PC-3 (cell line): ENCODE measurements at regions not wholly inside any gene's neighbourhood (a gene's known extent, or its start where the extent isn't known, plus 50 kb on each side); places are given as distances from the start of the nearest gene placed in this dataset.

Experiments used
- ATAC-seq: fragments of 200-7000 bp; cut with Tn5 transposase; 2 replicates; pipeline ENCODE4 v1.9.1; 2020; ENCODE audit warnings: mild to moderate bottlenecking, moderate library complexity
- BruUV-seq: library from RNA; stranded (reverse); fragments of 400-500 nt; replicated peaks from 2 replicates; lab custom pipeline; 2021; lab: Mats Ljungman, UMichigan
- CTCF ChIA-PET: fragments of 300-600 bp; sonication (Branson Sonifier 250); formaldehyde crosslinking; loops from one replicate; lab custom pipeline; 2022; ENCODE audit warnings: antibody characterized with exemption; lab: Charles Lee
- POLR2A ChIA-PET: fragments of 300-600 bp; sonication (Branson Sonifier 250); formaldehyde crosslinking; loops from one replicate; lab custom pipeline; 2022; ENCODE audit warnings: antibody characterized with exemption; ENCODE audit not compliant: unreplicated experiment; lab: Charles Lee
- DNase-seq: peaks from one replicate; pipeline ENCODE4 v3.0.0-alpha.2; 2015
- H2AFZ ChIP-seq: fragments of 300-600 bp; sonication (generic); 2 replicates; pipeline ENCODE4 v1.6.0; 2016; ENCODE audit warnings: antibody characterized with exemption, low read length
- H3F3A ChIP-seq: fragments of 300-600 bp; sonication (generic); one replicate; pipeline ENCODE4 v1.6.0; 2017; ENCODE audit warnings: antibody characterized with exemption, low read length, control low read depth, mild to moderate bottlenecking; ENCODE audit not compliant: unreplicated experiment
- H3K27ac ChIP-seq: fragments of 300-600 bp; sonication (generic); 2 replicates; pipeline ENCODE4 v1.5.1; 2016; ENCODE audit warnings: mild to moderate bottlenecking, low read length
- H3K27me3 ChIP-seq: fragments of 300-600 bp; sonication (generic); 2 replicates; pipeline ENCODE4 v1.6.1; 2016; ENCODE audit warnings: low read length, mixed read lengths
- H3K36me3 ChIP-seq: fragments of 300-600 bp; sonication (generic); 2 replicates; pipeline ENCODE4 v1.6.1; 2016; ENCODE audit warnings: low read depth, mixed run types, low read length, mixed read lengths
- H3K4me1 ChIP-seq: fragments of 300-600 bp; sonication (generic); 2 replicates; pipeline ENCODE4 v1.5.1; 2016; ENCODE audit warnings: low read length; ENCODE audit not compliant: insufficient read depth
- H3K4me2 ChIP-seq: fragments of 300-600 bp; sonication (generic); 2 replicates; pipeline ENCODE4 v1.6.0; 2016; ENCODE audit warnings: low read length
- H3K4me3 ChIP-seq: fragments of 300-600 bp; sonication (generic); 2 replicates; pipeline ENCODE4 v1.5.1; 2016; ENCODE audit warnings: mild to moderate bottlenecking, low read length, mixed read lengths
- H3K79me2 ChIP-seq: fragments of 300-600 bp; sonication (generic); 2 replicates; pipeline ENCODE4 v1.6.1; 2017; ENCODE audit warnings: low read length, mixed read lengths
- H3K9ac ChIP-seq: fragments of 300-600 bp; sonication (generic); 2 replicates; pipeline ENCODE4 v1.6.0; 2016; ENCODE audit warnings: mild to moderate bottlenecking, low read length
- H3K9me2 ChIP-seq: fragments of 300-600 bp; sonication (generic); replicated peaks from 2 replicates; pipeline ENCODE4 v1.6.1; 2016; ENCODE audit warnings: mixed run types, low read length, mixed read lengths
- H3K9me3 ChIP-seq: fragments of 300-600 bp; sonication (generic); 2 replicates; pipeline ENCODE4 v1.6.1; 2016; ENCODE audit warnings: low read length, mixed read lengths
- H4K20me1 ChIP-seq: fragments of 300-600 bp; sonication (generic); 2 replicates; pipeline ENCODE4 v1.6.1; 2016; ENCODE audit warnings: low read length, mixed read lengths
- EZH2 ChIP-seq: fragments of 300-600 bp; sonication (generic); IDR thresholded peaks from one replicate; pipeline ENCODE4 v1.6.1; 2017; ENCODE audit warnings: antibody characterized with exemption, mild to moderate bottlenecking, low read length; ENCODE audit not compliant: unreplicated experiment
- EZH2phosphoT487 ChIP-seq: fragments of 300-600 bp; sonication (generic); IDR thresholded peaks from 2 replicates; pipeline ENCODE4 v1.6.1; 2018; ENCODE audit warnings: mild to moderate bottlenecking, antibody characterized with exemption, low read length, borderline replicate concordance
- intact Hi-C: fragments of 100-400 bp; cut with micrococcal nuclease; formaldehyde crosslinking; loops from 2 replicates; pipeline ENCODE4 v1.9.0; 2023
- TF ChIP-seq, protein P1 (sequence below): fragments of 300-600 bp; sonication (generic); conservative IDR thresholded peaks from 2 replicates; pipeline ENCODE4 v1.5.1; 2017; ENCODE audit warnings: antibody characterized with exemption, low read depth, mild to moderate bottlenecking, low read length

DNA sequence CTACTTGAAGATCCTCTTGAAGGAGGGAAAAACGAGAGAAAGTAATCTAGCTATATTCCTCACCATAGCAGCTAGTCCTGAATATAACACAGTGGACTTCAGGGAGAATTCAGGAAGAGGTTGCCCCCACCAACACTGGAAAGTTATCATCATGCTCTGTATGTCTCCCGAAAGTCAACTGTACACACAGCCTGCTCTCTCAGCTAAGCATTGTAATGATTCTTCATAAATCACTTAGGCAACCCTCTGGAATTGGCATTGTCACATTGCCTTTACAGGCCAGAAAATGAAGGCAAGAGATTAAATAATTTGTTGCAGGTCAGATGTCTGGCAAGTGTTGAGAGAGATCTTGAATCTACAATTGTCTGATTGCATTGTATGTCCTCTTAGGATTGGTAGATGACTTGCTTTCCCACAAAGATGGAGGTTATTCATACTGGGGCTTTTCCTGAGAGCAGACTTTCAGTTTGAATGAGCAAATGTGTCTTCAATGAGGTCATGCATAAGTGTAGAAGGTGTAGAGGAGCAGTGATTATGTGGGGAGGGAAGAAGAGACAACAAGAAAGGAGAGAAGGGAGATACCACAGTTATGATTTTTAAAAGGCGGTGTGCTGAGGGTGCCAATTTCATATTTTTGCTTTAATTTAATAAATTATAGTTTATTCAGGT, 667.2 kb downstream of the DCDC2C start:
- Histone ChIP-seq H3K27me3 (no peaks in the 10 kb centered on the region), H3K9me2 (no peaks in the 10 kb centered on the region), H3K4me1 (no peaks in the 10 kb centered on the region), H3K4me2 (no peak overlapping the region), H3K9me3 (peaks cover 4% of the 10 kb centered on the region; the same call in 1 of the 2 replicates), H3K9ac (no peak overlapping the region), H4K20me1 (no peaks in the 10 kb centered on the region), H3K36me3 (no peaks in the 10 kb centered on the region), H3K4me3 (no peak overlapping the region), H2AFZ (no peak overlapping the region), H3K79me2 (no peaks in the 10 kb centered on the region), H3K27ac (no peak overlapping the region), H3F3A (no peaks in the 10 kb centered on the region)
- CTCF ChIA-PET: no interaction called here
- TF ChIP-seq, protein P1, sequence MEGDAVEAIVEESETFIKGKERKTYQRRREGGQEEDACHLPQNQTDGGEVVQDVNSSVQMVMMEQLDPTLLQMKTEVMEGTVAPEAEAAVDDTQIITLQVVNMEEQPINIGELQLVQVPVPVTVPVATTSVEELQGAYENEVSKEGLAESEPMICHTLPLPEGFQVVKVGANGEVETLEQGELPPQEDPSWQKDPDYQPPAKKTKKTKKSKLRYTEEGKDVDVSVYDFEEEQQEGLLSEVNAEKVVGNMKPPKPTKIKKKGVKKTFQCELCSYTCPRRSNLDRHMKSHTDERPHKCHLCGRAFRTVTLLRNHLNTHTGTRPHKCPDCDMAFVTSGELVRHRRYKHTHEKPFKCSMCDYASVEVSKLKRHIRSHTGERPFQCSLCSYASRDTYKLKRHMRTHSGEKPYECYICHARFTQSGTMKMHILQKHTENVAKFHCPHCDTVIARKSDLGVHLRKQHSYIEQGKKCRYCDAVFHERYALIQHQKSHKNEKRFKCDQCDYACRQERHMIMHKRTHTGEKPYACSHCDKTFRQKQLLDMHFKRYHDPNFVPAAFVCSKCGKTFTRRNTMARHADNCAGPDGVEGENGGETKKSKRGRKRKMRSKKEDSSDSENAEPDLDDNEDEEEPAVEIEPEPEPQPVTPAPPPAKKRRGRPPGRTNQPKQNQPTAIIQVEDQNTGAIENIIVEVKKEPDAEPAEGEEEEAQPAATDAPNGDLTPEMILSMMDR: no peak
- TF ChIP-seq EZH2phosphoT487: no peak
- TF ChIP-seq EZH2: no peak
- ATAC-seq (no peak), DNase-seq (no peak)
- BruUV-seq: no TSS peak
- intact Hi-C loops: no loop called here
- POLR2A ChIA-PET: no interaction called here

DNA sequence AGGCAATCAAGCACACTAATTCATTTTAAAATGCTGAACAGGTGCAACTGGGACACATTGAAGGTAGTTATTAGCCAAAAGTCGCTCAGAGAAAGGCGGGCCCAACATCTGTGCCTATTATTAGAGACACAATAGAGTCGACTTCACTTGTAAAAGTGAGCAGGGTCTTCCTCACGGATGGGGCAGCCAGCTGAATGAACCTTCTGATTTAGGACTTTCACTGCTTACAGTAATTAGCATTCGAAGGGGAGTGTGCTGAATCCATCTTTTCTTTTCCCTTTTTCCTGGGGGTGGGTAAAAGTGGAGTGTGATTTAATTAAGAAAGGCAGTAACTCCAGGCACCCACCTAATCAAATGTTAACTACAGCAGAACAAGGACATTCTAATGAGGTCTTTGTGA, 677.7 kb downstream of the DCDC2C start:
- no peak overlapping the region for H3K4me2 ChIP-seq
- POLR2A ChIA-PET: no interaction called here
- TF ChIP-seq EZH2 (no peak), EZH2phosphoT487 (no peak)
- TF ChIP-seq, protein P1: no peak
- H2AFZ ChIP-seq: no peak overlapping the region
- no peaks in the 10 kb centered on the region for H3K4me1 ChIP-seq
- no peaks in the 10 kb centered on the region for H3K79me2 ChIP-seq
- CTCF ChIA-PET: no interaction called here
- intact Hi-C loops: no loop called here
- no peak overlapping the region for H3K4me3 ChIP-seq
- ATAC-seq: no peak
- no peaks in the 10 kb centered on the region for H3K27me3 ChIP-seq
- H3K9me2 ChIP-seq: no peaks in the 10 kb centered on the region
- H3K9me3 ChIP-seq: no peaks in the 10 kb centered on the region
- H3K27ac ChIP-seq: no peak overlapping the region
- H3K36me3 ChIP-seq: no peaks in the 10 kb centered on the region
- DNase-seq: no peak
- H3F3A ChIP-seq: no peaks in the 10 kb centered on the region
- BruUV-seq: no TSS peak
- no peak overlapping the region for H3K9ac ChIP-seq
- no peaks in the 10 kb centered on the region for H4K20me1 ChIP-seq

DNA sequence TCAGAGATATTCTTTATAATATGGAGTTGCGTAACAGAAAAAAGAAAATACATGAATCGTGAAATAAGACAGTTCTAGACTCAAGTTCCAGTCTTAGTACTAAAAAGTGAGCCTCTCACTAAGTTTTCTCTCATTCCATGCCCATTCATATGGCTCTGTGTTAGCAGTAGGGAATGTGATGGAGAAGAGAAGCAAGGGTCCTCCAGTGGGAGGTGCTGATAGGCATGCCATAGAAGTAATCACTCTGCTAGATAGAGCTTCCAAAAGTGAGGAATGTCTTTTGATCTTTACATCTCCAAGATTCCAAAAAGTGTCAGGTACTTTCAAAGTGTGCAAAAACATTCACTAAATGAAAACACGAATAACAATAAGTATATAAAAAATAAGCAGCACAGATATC, 678.4 kb downstream of the DCDC2C start:
- Histone ChIP-seq H3K27ac (no peak overlapping the region), H3K4me3 (no peak overlapping the region), H3K79me2 (no peaks in the 10 kb centered on the region), H3K9me3 (0 out of 2 replicates have a peak, but pooled peaks cover 7% of the 10 kb centered on the region), H3K9me2 (no peaks in the 10 kb centered on the region), H3K27me3 (no peaks in the 10 kb centered on the region), H3K9ac (no peak overlapping the region), H2AFZ (no peak overlapping the region), H3F3A (no peaks in the 10 kb centered on the region), H3K4me1 (no peaks in the 10 kb centered on the region), H4K20me1 (no peaks in the 10 kb centered on the region), H3K4me2 (no peak overlapping the region), H3K36me3 (no peaks in the 10 kb centered on the region)
- DNase-seq (no peak), ATAC-seq (no peak)
- no TSS peak for BruUV-seq
- POLR2A ChIA-PET: no interaction called here
- intact Hi-C loops: no loop called here
- CTCF ChIA-PET: no interaction called here
- TF ChIP-seq EZH2phosphoT487 (no peak), EZH2 (no peak)
- TF ChIP-seq, protein P1: no peak
